Stimulated activated effector memory CD8-positive, alpha-beta T cell treated with anti-CD3 and anti-CD28 coated beads, Interleukin-12 subunit alpha, Interleukin-12 subunit beta, amount 100 ng/mL, for 72 hours (primary cell): ENCODE measurements at regions not wholly inside any gene's neighbourhood (a gene's known extent, or its start where the extent isn't known, plus 50 kb on each side); places are given as distances from the start of the nearest gene placed in this dataset.

ENCODE experiments used
- ATAC-seq: fragments of 150-1000 bp; cut with Tn5 transposase; 2 replicates; pipeline ENCODE4 v1.10.0; 2021
- DNase-seq, 2 donors: peaks; one replicate each; pipeline ENCODE4 v3.0.0; 2021 to 2022; ENCODE audit warnings: low spot score in 2 of 2
- H3K27ac Mint-ChIP-seq: one replicate; pipeline ENCODE4 v1.8.0; 2022; ENCODE audit warnings: mild to moderate bottlenecking, mixed read lengths
- H3K36me3 Mint-ChIP-seq: one replicate; pipeline ENCODE4 v1.8.0; 2022; ENCODE audit warnings: mild to moderate bottlenecking, mixed read lengths
- H3K4me1 Mint-ChIP-seq: one replicate; pipeline ENCODE4 v1.8.0; 2022; ENCODE audit warnings: mixed read lengths
- H3K4me3 Mint-ChIP-seq: one replicate; pipeline ENCODE4 v1.8.0; 2022; ENCODE audit warnings: mild to moderate bottlenecking, mixed read lengths
- H3K9me3 Mint-ChIP-seq: one replicate; pipeline ENCODE4 v1.8.0; 2022; ENCODE audit warnings: mixed read lengths

- Mint-ChIP-seq H3K4me1 (no peaks in the 10 kb centered on the region), H3K36me3 (no peaks in the 10 kb centered on the region), H3K27ac (no peak overlapping the region), H3K4me3 (no peak overlapping the region), H3K9me3 (no peaks in the 10 kb centered on the region)
- ATAC-seq: no peak
- no peak for DNase-seq
These were observed 119.0 kb upstream of the SNTG2 start for GRCh38 chr2:831622-832021.

- no peak for DNase-seq
- ATAC-seq: no peak
- Mint-ChIP-seq H3K4me1 (no peaks in the 10 kb centered on the region), H3K9me3 (no peaks in the 10 kb centered on the region), H3K27ac (no peak overlapping the region), H3K4me3 (no peak overlapping the region), H3K36me3 (no peaks in the 10 kb centered on the region)
These were observed 119.5 kb upstream of the SNTG2 start for GRCh38 chr2:831225-831536.

GRCh38 chr2:830419-831224 lies 120.0 kb upstream of the SNTG2 start:
- ATAC-seq (no peak), DNase-seq (no peak)
- no peaks in the 10 kb centered on the region for H3K36me3 Mint-ChIP-seq
- H3K4me3 Mint-ChIP-seq: no peak overlapping the region
- no peak overlapping the region for H3K27ac Mint-ChIP-seq
- H3K4me1 Mint-ChIP-seq: no peaks in the 10 kb centered on the region
- H3K9me3 Mint-ChIP-seq: no peaks in the 10 kb centered on the region

GRCh38 chr2:829047-829446 lies 121.6 kb upstream of the SNTG2 start:
- no peaks in the 10 kb centered on the region for H3K9me3 Mint-ChIP-seq
- no peaks in the 10 kb centered on the region for H3K4me1 Mint-ChIP-seq
- ATAC-seq (no peak), DNase-seq (no peak)
- H3K4me3 Mint-ChIP-seq: no peak overlapping the region
- H3K27ac Mint-ChIP-seq: no peak overlapping the region
- no peaks in the 10 kb centered on the region for H3K36me3 Mint-ChIP-seq

GRCh38 chr2:824954-825353 lies 125.7 kb upstream of the SNTG2 start:
- DNase-seq (no peak), ATAC-seq (peak; percentile 24)
- no peaks in the 10 kb centered on the region for H3K4me1 Mint-ChIP-seq
- no peaks in the 10 kb centered on the region for H3K36me3 Mint-ChIP-seq
- no peak overlapping the region for H3K27ac Mint-ChIP-seq
- H3K4me3 Mint-ChIP-seq: no peak overlapping the region
- no peaks in the 10 kb centered on the region for H3K9me3 Mint-ChIP-seq

GRCh38 chr2:824524-824923 lies 126.1 kb upstream of the SNTG2 start:
- Mint-ChIP-seq H3K4me1 (no peaks in the 10 kb centered on the region), H3K4me3 (no peak overlapping the region), H3K36me3 (no peaks in the 10 kb centered on the region), H3K27ac (no peak overlapping the region), H3K9me3 (no peaks in the 10 kb centered on the region)
- ATAC-seq: no peak
- DNase-seq: no peak

GRCh38 chr2:821546-821945 lies 129.1 kb upstream of the SNTG2 start:
- Mint-ChIP-seq H3K9me3 (no peaks in the 10 kb centered on the region), H3K4me3 (no peak overlapping the region), H3K36me3 (no peaks in the 10 kb centered on the region), H3K27ac (no peak overlapping the region), H3K4me1 (no peaks in the 10 kb centered on the region)
- ATAC-seq (no peak), DNase-seq (no peak)

GRCh38 chr2:819601-820000 lies 131.0 kb upstream of the SNTG2 start:
- H3K9me3 Mint-ChIP-seq: no peaks in the 10 kb centered on the region
- no peak overlapping the region for H3K27ac Mint-ChIP-seq
- H3K36me3 Mint-ChIP-seq: no peaks in the 10 kb centered on the region
- no peak for DNase-seq
- no peak for ATAC-seq
- no peak overlapping the region for H3K4me3 Mint-ChIP-seq
- no peaks in the 10 kb centered on the region for H3K4me1 Mint-ChIP-seq

GRCh38 chr2:819121-819520 lies 131.5 kb upstream of the SNTG2 start:
- Mint-ChIP-seq H3K4me1 (no peaks in the 10 kb centered on the region), H3K9me3 (no peaks in the 10 kb centered on the region), H3K4me3 (no peak overlapping the region), H3K36me3 (no peaks in the 10 kb centered on the region), H3K27ac (no peak overlapping the region)
- DNase-seq: no peak
- no peak for ATAC-seq

GRCh38 chr2:817336-818015 lies 133.2 kb upstream of the SNTG2 start:
- Mint-ChIP-seq H3K36me3 (no peaks in the 10 kb centered on the region), H3K4me3 (no peak overlapping the region)
- no peak for ATAC-seq

GRCh38 chr2:816278-816677 lies 134.4 kb upstream of the SNTG2 start:
- Mint-ChIP-seq H3K9me3 (no peaks in the 10 kb centered on the region), H3K27ac (no peak overlapping the region), H3K36me3 (no peaks in the 10 kb centered on the region), H3K4me1 (no peaks in the 10 kb centered on the region), H3K4me3 (no peak overlapping the region)
- no peak for ATAC-seq
- no peak for DNase-seq

More at GRCh38 chr2:817336-818015, 133.2 kb upstream of the SNTG2 start:
- Mint-ChIP-seq H3K4me1 (no peaks in the 10 kb centered on the region), H3K27ac (no peak overlapping the region), H3K9me3 (no peaks in the 10 kb centered on the region)
- DNase-seq: no peak

GRCh38 chr2:810397-810796 lies 133.2 kb upstream of the TMEM18 start:
- Mint-ChIP-seq H3K9me3 (no peaks in the 10 kb centered on the region), H3K4me1 (no peaks in the 10 kb centered on the region), H3K4me3 (no peak overlapping the region), H3K27ac (no peak overlapping the region), H3K36me3 (no peaks in the 10 kb centered on the region)
- DNase-seq (no peak), ATAC-seq (no peak)

GRCh38 chr2:807300-807699 lies 130.1 kb upstream of the TMEM18 start:
- ATAC-seq: no peak
- H3K9me3 Mint-ChIP-seq: no peaks in the 10 kb centered on the region
- no peak overlapping the region for H3K4me3 Mint-ChIP-seq
- H3K4me1 Mint-ChIP-seq: no peaks in the 10 kb centered on the region
- no peaks in the 10 kb centered on the region for H3K36me3 Mint-ChIP-seq
- no peak overlapping the region for H3K27ac Mint-ChIP-seq
- DNase-seq: no peak

GRCh38 chr2:805664-806063 lies 128.5 kb upstream of the TMEM18 start:
- no peaks in the 10 kb centered on the region for H3K4me1 Mint-ChIP-seq
- no peaks in the 10 kb centered on the region for H3K9me3 Mint-ChIP-seq
- DNase-seq (no peak), ATAC-seq (no peak)
- H3K27ac Mint-ChIP-seq: no peak overlapping the region
- H3K4me3 Mint-ChIP-seq: no peak overlapping the region
- no peaks in the 10 kb centered on the region for H3K36me3 Mint-ChIP-seq

- Mint-ChIP-seq H3K9me3 (no peaks in the 10 kb centered on the region), H3K4me1 (no peaks in the 10 kb centered on the region), H3K27ac (no peak overlapping the region), H3K36me3 (no peaks in the 10 kb centered on the region), H3K4me3 (no peak overlapping the region)
- ATAC-seq: no peak
- no peak for DNase-seq
These were observed 120.8 kb upstream of the TMEM18 start for GRCh38 chr2:797993-798392.

GRCh38 chr2:797556-797955 lies 120.3 kb upstream of the TMEM18 start:
- Mint-ChIP-seq H3K4me3 (no peak overlapping the region), H3K27ac (no peak overlapping the region), H3K9me3 (no peaks in the 10 kb centered on the region), H3K4me1 (no peaks in the 10 kb centered on the region), H3K36me3 (no peaks in the 10 kb centered on the region)
- ATAC-seq (no peak), DNase-seq (peak in 1 of 2 donors; percentile 35)
